HG03280 (cell line): ENCODE measurements at regions not wholly inside any gene's neighbourhood (a gene's known extent, or its start where the extent isn't known, plus 50 kb on each side); places are given as distances from the start of the nearest gene placed in this dataset.
"Not testable (repeated sequence)": the region's sequence is repeated elsewhere in the genome, so short reads cannot be mapped to it uniquely, and the experiment has no call there.

Source experiments
- ATAC-seq: cut with Tn5 transposase; IDR thresholded peaks from one replicate; pipeline ENCODE4 v1.9.1; 2021; ENCODE audit warnings: mild to moderate bottlenecking, moderate library complexity; ENCODE audit not compliant: unreplicated experiment

DNA sequence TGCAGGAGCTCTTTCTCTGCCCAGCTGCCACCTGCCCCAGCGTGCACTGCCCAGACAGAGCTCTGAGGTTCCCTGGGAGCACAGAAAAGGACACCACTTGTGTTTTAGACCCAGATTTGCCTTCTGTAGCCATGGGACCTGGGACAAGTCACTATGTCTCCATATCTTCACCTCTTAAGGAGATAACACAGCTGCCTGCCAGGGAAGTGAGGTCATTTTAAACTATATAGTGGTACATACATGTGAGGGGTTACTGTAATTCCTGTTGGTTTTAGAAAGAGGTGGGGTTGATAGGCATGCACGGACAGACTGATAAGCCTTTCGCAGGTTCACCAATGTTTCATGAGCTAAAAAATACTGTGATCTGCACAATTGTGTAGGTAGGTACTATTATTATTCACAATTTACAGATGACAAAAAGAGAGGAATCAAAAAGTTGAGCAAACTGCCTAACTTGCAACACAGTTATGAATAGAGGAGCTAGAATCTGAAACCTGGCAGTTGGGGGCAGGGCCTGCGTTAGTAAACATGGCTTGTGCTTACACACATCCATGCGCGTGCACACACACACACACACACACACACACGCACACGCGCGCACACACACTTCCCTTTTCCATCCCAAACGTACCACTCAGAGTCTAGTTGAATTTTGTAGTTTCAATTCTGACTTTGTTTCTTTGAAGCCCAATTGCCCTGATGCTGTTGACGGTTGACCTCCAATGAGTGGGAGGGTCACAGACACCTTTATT is 193.6 kb downstream of the FAM43A start:
- ATAC-seq: no peak

DNA sequence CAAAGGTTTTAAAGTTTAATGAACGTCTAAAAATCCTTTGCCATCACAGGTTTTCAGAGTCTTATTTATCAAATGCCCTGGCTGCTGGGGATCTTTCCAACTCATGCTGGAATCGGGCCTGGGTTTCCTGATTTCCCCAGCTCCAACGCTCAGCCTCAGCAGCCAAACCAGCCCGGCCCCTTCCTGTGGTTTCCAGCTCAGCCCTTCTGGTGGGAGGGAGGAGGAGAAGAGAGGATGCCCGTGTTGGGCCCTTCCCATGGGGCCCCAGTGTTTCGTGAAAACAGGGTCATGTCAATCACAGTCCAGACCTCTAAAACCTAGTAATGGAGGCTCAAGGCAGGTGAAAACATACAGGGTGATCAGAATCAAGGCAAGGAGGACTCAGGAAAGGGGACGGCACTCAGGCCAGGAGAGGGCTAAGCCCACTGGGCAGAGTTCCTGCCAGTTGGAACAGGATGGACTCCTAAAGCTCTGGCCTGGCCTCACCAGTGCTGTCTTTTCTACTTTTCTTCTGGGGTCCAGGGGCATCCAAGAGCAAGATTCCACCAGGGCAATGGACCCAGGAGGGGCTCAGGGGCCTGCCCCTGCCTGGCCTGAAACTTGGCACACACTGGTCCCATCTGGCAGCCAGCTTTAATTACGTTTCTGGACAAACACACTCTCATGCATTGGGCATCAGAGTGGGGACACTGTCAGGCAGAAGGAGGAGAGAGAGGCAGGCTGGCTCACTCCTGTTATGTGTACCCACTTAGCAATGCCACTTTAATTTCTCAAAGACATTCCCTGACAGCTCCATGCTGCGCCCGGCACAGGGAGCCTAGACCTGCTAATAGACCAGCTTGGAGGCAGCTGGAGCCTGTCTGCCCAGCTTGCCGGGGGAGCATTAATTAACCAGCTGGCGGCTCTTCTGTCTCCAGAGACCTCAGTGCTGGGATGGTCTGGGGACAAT is 194.6 kb downstream of the FAM43A start:
- no peak for ATAC-seq

DNA sequence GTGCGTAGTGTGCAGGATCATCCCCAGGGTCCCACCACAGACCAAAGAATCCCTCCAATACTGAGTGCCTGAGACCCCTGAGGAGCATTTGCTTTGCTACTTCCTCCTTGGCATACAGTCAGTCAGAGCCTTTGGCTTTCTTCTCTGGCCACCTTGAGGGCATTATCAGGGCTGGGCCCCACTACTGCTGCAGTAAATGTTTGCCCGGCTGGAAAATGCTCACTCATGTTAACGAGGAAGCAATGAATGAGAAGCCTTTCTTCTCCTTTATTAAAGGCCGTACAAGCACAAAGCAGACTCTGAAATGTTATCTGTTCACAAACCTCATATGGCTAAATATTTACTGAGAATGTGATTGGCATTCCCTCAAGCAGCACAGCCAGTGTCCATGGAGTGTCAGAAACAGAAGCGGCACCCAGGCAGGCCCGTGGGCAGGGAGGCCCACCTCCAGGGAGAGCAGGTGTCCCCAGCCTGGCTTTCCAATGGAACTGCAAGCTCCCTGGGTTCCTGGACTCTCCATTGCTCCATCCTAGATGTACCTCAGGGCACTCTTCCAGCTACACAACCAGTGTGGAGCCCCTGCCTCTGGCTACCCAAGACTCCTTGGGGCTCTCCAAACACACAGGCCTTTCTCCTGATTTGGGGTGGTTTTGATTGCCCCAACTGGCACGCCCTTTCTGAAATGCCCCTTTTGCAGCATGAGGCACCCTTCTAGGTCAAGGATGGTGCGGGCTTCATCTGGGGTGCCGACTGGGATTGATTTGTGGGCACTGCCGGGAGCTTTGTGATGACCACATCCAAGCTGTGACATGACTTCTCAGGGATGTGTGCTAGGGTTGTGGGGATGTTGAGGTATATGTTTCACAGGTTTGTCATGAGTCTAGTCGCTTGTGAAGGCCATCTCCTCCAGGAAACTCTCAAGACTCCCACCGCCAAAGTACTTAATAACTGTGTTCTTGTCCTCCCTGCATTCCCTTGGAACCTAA is 195.6 kb downstream of the FAM43A start:
- no peak for ATAC-seq

DNA sequence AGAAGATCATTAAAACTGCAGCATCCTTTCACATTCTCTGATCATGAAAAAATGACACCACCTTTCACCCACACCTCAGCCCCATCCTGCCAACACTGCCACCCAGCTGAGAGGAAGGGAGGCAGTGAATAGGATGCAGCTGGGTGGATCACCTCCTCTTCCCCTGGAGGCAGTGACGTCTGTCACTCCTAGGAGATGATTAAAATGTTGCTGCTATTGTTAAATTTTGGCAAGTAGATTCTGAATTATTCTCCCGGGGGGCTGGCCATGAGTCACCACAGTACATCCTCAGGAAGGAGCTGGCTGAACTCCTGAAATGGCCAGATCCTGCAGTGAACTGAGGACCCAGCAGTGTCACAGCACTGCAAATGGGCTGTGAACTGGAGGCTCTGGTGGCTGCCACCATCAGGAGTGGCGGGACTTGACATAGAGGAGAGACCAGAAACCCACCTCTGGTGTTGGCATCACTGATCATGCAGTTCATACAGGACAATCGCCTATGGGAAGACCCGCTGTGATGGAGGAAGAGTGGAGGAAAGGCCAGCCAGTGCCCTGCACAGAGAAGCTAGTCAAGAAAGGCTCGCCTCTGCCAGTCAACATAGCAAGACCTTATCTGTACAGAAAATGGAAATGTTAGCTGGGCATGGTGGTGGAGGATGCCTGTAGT is 199.1 kb downstream of the FAM43A start:
- no peak for ATAC-seq

DNA sequence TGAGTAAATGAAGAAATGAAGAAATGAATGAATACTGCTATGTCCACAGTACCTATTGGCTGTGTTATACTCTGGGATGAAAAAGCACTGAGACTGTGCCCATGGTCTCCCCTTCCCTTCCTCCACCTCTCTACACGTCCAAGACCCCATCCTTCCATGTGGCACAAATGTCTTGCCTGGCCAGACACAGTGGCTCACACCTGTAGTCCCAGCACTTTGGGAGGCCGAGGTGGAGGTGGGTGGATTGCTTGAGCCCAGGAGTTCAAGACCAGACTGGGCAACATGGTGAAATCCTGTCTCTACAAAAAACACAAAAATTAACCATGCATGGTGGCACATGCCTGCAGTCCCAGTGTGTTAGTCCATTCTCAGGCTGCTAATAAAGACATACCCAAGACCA is 200.1 kb downstream of the FAM43A start:
- ATAC-seq: no peak

DNA sequence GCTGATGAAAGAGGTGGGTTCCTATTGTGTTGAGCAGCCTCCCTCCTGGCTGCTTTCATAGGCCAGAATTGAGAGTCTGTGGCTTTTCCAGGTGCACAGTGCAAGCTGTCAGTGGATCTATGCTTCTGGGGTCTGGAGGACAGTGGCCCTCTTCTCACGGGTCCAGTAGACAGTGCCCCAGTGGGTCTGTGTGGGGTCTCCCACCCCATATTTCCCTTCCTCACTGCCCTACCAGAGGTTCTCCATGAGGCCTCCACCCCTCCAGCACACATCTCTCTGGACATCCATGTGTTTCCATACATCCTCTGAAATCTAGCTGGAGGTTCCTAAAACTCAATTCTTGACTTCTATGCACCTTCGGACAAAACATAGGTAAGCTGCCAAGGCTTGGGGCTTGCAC is 201.2 kb downstream of the FAM43A start:
- no peak for ATAC-seq

DNA sequence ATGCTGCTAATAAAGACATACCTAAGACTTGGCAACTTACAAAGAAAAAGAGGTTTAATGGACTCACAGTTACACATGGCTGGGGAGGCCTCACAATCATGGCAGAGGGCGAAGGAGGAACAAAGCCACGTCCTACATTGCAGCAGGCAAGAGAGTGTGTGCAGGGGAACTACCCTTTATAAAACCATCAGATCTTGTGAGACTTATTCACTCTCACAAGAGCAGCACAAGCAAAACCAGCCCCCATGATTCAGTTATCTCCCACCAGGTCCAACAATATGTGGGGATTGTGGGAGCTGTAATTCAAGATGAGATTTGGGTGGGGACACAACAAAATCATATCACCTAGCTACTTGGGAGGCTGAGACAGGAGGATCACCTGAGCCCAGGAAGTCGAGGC is 202.4 kb downstream of the FAM43A start:
- ATAC-seq: not testable (repeated sequence)

DNA sequence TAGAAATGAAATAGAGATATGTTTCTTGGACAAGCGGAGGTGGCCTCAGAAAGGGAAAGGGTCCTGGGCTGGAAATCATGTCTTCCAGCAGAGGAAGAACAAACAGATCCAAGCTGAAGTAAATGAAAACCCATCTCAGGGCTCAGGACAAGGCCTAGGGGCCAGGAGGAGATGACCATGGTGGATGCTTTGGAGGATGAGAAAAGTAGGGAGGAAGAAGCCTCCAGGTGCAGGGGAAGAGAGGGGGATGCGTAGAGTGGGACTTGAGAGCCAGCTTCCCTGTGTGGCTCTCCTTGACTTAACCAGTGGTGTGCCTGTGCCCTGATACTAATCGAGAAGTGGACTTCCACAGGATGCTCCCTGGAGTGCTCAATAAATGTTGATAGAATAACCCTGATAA is 203.2 kb downstream of the FAM43A start:
- ATAC-seq: no peak

DNA sequence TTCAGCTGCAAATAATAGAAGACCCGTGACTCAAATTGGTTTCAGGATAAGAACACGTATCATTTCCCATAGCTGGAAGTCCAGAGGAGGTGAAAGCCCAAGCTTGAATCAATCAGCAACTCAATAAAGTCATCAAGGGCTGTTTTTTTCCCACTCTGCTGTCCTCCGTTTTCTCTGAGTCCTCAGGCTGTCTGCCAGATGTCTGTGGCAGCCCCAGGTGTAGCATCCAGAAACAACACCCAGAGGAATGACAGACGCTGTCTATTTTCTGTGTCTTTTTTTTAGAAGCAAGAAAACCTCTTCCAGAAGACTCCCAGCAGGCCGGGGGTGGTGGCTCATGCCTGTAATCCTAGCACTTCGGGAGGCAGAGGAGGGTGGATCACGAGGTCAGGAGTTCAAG is 204.4 kb downstream of the FAM43A start:
- ATAC-seq: no peak

DNA sequence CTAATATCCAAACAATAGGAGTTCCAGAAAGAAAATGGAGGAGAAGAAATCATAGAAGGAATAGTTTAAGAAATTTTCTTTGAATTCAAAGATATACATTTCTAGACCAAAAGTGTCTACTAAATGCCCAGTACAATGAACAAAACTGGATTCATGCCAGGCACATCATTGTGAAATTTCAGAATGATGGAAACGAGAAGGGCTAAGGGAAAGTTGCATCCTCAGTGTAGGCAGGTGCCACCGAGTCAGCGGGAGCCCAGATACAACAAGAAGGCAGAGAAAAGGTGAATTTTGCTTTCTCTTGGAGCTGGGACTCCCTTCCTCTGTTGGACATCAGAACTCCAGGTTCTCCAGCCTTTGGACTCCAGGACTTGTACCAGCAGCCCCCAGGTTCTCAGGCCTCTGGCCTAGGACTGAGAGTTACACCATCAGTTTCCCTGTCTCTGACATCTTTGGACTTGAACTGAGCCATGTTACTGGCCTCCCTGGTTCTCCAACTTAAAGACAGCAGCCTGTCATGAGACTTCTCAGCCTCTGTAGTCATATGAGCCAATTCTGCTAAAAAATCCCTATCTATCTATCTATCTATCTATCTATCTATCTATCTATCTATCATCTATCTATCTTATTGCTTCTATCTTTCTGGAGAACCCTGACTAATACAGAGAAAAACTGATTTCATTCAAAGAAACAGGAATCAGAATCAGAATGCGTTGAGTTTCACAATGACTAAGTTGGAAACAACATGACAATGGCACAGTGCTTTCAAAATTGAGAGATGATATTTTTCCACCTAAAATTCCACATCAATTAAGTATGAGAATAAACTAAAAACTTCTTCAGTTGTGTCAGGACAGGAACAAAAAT is 207.7 kb downstream of the FAM43A start:
- ATAC-seq: no peak

DNA sequence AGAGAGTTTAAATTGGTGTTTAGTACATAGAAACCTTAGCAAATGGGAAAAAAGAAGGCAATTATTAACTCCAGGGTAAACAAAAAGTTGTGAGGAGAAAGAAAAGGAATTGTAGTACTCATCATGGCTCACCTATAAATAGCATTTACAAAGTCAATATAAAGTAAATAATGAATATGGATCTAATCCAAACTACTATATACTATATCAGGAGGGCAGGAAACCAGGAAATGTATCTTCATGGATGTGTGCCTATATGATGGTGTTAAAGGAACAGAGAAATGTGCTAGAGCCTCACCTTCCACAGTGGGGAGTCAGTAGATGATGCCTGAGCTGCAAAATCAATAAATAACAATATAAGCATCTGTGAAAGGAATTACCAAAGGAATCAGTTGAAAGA is 208.9 kb downstream of the FAM43A start:
- no peak for ATAC-seq

DNA sequence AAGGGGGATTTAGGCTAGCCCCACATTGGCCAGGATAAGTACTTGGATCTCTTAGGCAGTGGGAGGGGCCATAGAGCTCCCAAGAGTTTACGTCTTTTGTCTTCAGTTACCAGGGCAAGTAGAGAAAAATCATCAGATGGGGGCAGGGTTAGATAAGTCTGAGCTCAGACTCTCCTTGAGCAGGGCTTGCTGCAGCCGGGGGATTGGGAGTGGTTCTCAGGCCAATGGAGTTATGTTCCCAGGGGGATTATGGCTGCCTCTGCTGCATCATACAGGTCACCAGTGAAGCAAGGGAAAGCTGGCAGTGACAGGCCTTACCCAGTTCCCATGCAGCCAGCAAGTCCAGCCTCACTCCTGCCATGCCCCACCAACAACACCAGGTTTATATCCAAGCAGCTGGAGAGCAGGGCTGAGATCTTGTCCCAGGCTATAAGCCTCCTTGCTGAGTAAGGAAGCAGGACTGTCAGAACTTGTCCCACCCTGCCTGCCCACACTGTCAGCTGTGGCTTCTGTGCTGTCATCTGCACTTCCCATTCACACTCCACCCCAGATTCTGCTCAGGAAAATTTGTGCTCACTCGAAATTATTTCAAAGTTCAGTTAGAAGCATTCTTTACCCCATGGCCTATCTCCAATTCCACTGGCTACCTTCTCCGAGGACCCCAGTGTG is 215.3 kb downstream of the FAM43A start:
- ATAC-seq: no peak

DNA sequence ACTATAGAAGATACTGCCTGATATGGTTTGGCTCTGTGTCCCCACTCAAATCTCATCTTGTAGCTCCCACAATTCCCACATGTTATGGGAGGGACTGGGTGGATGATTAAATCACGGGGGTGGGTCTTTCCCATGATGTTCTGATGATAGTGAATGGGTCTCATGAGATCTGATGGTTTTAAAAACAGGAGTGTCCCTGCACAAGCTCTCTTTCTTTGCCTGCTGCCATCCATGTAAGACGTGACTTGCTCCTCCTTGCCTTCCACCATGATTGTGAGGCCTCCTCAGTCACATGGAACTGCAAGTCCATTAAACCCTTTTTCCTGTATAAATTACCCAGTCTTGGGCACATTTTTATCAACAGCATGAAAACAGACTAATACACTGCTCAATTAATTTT is 217.8 kb downstream of the FAM43A start:
- not testable (repeated sequence) for ATAC-seq

DNA sequence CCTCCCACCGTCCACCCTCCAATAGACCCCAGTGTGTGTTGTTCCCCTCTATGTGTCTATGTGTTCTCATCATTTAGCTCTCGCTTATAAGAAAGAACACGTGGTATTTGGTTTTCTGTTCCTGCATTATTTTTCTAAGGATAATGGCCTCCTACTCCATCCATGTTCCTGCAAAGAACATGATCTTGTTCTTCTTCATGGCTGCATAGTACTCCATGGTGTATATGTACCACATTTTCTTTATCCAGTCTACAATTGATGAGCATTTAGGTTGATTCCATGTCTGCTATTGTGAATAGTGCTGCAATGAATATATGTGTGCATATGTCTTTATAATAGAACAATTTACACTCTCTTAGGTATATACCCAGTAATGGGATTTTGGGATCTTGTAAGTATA is 219.3 kb downstream of the FAM43A start:
- not testable (repeated sequence) for ATAC-seq

DNA sequence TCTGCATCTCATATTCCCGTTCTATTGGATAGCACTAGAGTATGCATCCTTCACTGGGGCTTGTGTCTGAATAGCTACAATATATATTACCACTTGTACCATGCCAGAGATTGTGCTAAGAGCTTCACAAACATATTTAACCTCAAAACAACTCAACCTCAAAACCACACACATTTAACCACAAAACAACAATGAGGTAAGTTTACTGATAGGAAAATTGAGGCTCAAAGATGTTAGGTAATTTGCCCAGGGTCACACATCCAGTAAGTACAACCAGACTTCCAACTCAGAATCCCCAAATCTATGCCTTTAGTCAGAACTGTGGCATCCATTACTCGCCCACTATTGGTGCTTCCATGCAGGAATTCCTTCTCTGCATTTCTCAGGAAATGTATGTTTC is 220.0 kb downstream of the FAM43A start:
- no peak for ATAC-seq

DNA sequence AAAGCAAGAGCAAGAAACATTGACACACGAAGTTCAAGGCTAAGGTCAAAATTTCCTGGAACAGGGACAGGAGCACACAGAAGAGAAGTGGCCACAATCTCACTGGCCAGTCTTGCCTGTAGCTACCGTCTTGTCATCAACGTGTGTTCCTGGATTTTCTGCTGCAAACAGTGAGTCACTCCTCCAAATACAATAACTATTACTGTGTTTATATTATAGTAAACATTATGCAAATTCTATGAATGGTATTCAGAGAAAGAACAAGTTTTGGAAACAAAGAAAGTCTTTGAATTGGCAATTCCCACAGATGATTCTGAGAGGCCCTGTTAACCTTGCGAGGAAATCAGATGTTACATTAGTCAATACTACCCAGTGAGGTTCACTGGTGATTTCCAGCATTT is 220.5 kb downstream of the FAM43A start:
- ATAC-seq: no peak

DNA sequence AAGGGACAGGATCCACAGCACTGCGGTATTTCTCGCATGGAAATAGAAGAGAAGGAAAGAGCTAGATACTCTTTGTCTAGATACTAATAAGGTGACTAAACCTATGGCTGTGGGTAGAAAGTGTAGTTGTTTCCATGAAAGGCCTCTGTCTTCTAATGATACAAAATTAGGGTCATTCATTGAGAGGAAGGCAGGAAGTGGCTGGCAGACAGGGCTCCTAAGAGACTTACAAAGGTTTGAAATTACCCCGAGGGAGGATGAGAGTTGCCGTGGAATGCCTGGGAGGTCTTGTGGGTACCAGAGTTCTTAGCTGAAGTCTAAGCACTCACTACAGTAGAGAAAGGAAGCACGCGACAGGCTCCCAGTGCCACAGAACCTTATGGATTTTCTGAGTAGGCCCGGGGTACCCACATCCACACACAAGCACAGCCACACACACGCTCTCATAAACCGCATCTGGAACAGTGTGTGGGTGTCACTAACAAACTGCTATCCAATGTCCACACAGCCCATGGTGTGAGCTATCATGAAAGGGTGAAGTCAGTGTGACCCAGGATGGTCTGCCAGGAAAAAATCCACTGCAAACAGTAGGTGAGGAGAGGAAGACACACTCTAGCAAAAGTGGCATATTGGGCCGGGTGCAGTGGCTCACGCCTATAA is 221.4 kb downstream of the FAM43A start:
- ATAC-seq: no peak

DNA sequence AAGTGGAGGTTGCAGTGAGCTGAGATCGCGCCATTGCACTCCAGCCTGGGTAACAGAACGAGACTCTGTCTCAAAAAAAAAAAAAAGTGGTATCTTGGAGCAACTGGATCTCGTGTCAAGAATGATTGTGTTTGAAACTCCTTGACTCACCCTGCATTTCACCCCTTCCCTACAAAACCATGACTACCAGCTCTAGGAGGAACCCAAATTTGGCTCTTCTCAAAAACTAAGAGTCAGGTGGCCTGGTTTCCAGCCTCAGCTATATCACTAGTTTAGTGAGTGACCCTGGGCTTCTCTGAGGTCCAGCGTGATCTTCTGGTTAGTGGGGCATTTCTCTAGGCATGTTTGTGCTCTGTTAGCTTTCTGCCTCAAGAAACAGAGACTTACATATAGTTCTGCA is 222.1 kb downstream of the FAM43A start:
- no peak for ATAC-seq
